ENCODE measurements at regions not wholly inside any gene's neighbourhood (a gene's known extent, or its start where the extent isn't known, plus 50 kb on each side); places are given as distances from the start of the nearest gene placed in this dataset.
A peak's percentile ranks its signal among the peaks of the same experiment; 100 is the strongest.
"Not testable (repeated sequence)": the region's sequence is repeated elsewhere in the genome, so short reads cannot be mapped to it uniquely, and the experiment has no call there.

DNA sequence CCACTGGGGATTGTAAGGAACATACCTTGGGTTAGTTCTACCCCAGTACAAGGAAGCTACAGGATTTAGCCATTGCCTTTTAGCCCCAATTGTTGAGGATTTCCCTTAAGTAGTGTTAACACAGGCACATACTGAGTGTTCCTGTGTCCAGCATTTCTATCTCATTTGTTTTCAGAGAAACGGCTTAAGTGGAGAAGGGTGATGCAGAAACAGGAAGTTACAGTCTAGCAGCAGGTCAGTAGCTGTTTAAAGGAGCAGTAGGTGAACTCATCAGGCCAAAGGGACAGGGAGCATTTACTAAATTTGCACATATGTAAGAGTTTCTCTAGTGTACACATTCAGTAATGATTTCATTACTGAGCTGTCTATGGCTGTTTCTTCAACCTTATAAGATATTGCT, 644.2 kb upstream of the GJE1 start:
- no peak for DNase-seq

DNA sequence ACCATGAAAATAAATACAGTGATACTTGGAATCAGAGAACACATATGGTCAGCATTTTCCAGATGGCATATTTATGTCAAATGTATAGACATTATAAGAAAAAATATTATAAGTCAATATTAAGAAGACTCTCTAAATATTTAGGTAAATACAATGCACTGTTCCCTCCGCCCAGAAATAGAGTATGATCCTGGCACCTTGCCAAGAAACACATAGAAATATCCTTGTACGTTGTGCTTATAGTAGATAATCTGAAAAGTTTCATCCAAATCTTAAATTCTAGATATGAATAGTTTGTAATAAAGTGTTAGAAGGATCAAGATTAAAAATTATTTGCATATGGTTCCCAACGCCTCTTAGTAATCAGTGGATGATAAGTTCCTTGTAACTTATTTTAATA, 645.8 kb upstream of the GJE1 start:
- DNase-seq: no peak

DNA sequence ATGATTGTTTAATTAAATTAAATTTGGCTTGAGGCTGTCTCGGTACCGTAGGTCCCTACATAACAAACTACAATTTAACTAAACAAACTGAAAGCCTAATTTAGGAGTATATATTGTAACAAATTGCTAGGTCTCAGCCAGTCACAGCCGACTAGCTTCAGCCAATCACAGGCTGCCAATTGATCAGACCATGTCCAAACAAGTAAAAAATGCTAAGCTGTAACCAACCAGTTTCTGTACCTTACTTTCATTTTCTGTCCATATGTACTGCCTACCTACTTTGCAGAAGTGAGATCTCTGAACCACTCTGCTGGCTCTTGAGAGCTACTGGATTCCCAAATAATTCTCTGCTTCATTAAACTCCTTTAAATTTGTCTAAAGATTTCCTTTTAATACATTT, 648.0 kb upstream of the GJE1 start:
- peak; percentile 14 for DNase-seq

DNA sequence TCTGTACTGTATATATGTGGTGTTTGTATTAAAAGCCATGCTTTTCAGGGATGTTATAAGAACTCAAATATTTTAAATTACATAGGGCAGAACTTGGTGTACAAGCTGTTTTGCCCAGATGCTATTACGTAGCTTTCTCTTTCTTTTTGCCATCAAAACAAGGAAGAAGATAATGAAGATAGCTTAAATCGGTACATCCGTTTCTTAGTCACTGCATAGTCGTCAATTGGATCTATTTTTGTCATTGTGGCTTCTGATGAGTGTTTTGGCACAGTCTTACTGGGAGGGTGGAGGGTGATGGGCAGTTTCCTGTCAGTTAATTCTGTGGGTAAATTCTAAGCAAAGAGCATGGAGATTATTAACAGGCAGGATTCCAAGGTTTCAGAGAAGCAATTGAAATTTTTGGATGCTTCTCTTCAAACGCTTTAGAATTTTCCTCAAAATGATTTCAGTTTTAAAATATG, 649.1 kb upstream of the GJE1 start:
- DNase-seq: peak; percentile 99

DNA sequence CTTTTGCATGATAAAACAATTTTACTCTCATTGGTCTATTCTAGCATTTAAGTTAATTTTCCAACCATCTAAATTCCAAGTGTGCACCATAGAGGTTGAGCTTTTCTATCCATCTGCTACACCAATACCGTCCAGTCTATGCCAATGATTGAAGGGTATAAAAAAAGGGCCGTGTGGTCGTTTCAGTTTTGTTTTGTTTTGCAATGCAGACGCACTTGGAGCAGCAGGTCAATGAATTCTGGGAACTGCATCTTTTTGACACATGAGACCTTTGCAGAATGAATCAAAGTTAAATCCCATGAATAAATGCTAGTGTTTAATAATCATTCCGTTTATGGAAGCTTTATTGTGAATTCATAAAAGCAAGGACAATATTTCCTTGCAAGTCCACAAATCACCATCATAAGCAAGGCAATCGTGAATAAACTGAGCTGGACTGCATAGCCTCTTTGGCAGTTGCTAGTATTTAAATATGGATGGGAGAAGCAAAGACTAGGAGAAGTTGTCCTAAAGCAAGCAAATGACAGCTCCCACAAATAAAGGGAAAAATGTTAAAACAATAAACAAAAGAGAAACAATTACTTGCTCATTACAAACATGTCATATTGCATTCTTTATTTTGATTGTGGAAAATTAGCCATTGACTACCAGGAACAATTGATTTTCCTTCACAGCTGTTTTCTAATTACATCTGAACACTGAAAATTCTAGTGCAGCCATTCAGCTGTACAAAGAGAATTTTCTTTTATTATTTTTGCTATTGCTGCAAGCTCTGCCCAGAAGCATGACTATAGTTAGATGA, 649.7 kb upstream of the GJE1 start:
- DNase-seq: no peak

DNA sequence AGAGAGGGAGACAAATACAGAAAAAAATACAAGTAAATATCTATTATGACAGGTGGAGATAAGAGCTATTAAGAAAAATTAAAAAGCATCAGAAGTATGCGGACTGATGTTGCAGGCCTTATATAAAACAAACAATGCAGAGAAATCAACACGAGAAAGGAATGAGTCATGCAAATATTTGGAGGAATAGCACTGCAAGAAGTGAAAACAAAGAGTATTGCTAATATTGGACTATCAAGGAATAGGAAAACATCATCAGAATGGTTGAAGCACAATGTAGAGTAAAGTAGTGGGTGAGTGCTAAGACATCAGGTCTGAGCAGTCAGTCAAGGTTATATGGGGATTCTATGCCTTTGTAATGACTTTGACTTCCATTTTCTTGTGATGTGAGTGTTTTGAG, 657.5 kb upstream of the GJE1 start:
- DNase-seq: no peak

DNA sequence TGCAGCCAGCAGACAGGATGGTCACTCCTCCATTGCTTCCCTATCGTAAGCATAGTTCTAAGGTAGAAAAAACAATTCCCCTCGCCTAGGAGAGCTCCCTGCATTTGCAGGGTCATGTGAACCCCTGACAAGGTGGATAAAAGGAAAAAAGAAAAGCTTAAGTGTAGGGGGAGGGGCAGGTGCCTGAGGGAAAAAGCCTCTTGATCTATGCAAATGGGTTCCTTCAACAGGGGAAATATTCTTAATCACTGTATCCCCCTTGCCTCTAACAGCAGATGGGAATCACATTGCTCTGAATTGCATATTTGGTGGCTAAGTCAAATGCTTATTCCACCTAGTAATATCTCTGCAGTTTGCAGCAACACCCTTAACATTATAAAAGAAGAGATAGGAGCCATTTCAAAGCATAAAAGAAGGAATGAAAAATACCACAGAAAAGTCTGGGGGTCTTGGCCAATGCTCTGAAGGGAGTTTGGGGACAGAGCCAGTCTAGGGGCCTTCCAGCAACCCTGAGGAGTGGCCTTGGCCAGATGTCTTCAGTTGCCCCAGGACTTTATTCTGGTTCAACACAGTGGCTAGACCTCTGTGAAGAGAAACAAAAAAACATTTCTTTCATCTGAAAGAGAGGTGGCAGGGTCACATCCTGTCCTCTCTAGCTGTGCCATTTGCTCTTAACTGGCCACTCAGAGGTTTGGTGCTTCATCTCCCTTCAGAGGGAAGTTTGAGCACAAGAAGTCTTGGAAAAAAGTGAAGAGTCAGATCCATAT, 660.4 kb upstream of the GJE1 start:
- DNase-seq: no peak

DNA sequence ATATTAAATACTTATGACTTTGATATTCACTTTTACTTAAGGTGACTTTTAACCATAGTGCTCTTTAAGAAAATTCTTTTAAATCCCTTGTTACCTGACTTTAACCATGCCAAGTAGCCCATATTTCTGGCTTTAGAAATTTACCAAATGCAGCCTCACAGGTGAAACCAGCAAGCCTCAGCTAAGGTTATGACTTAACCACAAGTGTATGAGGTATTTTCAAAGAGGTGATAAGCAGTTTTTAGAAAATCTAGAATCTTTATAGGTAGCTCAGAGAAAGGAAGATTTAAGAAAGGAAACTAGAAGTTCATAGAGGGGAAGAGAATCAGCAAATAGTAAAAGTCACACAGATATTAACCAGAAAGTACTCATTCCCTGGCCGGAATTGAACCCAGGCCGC, 661.9 kb upstream of the GJE1 start:
- no peak for DNase-seq

DNA sequence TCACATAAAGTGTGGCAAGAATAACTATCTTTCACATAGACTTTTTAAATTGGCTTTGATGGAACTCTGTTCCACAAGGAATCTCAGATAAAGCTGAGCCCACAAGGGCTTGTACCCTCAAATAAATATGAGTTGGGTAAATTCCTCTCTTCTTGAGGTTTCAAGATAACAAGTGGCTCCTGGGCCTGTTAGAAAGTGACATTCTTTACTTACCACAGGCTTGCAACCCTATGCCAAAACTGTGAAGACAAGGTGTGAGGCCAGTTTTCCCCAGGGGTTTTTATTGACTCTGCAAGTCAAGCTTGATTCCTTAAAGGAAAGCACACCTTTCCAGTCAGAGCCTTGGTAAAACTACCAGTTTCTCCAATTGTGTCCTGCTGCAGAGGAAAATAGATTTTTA, 664.8 kb upstream of the GJE1 start:
- peak; percentile 71 for DNase-seq

DNA sequence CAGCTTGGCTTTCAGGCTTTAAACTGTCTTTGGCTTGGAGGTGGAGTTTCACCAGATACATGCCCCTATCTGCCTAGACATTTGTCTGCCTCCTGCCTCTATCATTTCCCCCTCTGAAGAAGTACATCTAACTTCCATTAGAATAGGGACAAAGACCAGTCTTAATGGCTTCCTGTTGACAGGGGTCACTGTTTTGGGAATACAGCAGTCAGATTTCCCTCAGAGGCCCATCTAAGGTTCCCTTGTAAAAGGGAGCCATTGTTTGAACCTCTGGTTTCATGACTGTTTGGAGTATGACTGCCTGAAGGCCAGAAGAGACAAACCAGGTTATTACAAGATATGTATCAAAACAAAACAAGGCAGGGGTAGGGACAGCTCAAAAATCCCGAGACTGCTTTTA, 665.7 kb upstream of the GJE1 start:
- DNase-seq: no peak

DNA sequence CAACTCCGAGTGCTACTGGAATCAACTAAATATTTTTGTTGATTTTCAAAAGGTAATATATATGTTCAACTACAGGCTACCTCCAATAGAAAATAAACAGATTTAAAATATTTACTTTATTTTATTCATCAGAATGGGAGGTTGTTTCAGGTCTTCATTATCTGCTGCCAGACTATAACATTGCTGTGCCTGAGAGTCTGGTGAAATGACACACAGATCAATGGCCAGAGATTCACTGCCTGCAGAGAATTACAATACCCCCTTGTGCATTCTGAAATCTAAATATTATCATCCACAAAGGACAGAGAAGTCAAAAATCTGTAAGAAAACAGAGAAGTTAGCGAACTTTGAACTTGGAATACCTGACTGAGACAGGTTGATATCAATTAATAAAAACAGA, 667.8 kb upstream of the GJE1 start:
- no peak for DNase-seq

DNA sequence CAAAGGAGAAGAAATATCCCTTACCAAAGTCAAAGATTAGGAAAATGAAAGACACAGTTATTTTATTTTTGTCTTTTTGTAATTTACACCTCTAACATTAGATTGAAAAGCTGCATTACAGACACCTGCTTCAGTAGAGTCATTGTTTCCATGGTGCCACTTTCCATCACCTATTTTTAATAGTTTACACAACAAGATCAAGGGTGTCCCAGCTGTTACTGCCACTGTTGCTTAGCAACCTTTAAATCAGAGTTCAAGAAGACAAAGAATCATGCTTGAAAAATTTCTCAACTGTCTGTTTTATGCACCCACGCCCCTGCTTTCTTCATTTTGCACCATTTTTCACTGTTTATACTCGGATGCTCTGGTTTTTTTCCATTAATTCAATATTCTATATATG, 668.2 kb upstream of the GJE1 start:
- DNase-seq: peak; percentile 49

DNA sequence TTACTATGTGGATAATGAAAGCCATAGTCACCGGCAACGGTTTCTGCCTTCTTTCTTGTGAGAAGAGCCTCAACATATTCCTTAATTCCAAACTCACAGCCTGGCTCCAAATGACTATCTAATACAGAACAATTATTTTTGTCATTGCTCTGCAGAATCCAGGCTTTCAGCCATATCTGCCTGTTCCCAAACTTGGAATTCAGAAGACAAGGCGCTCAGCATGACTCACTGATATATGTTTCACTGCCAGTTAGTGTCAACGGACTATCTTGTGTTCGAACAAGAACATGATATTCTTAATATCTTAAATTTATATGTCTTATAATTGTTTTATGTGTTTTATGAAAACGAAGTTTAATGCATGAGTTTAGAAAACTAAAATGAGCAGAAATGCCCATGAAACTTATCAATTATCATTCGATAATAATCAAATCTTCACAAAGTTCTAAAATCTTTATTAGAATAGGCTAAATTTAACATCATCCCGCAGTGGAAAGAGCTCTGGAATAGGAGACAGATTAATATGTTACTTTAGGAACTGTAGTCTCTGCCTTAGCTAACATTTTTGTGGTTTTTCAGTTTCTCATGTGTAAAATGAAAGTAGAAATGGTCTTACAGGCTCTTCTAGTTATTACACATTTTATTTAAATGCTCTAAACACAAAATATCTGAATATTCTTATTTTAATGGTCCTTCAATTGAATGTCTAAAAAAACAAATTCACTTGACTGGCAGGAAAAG, 669.3 kb upstream of the GJE1 start:
- DNase-seq: peak; percentile 63

DNA sequence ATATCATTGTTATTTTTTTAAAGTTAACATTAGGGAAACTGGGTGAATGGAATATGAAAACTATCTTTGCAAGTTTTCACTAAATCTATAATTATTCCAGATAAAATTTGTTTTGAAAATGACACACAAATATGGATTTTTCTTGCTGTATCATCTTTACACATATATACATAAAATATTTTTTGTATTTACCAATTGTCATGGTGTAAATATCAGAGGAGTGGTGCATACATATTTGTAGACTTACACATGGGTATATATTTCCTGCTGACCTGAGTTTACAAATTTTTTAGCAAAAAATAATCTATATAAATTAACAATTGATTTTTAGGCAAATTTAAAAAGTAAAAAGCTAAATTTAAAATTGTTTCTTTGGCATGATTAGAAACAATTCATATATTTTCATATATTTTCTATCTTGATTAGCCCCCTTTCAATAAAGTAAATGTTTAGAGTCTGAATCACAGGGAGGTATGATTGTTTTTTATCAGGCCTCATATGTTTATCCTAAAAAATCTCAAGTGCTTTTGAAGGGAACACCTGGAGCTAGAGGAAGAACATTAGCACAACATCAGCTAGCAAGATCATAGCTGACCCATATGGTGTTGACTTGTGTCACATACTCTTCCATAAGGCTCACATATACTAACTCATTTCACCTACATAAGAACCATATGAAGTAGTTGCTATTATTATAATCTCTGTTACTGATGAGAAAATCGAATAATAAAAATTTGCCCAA, 671.8 kb upstream of the GJE1 start:
- DNase-seq: no peak

DNA sequence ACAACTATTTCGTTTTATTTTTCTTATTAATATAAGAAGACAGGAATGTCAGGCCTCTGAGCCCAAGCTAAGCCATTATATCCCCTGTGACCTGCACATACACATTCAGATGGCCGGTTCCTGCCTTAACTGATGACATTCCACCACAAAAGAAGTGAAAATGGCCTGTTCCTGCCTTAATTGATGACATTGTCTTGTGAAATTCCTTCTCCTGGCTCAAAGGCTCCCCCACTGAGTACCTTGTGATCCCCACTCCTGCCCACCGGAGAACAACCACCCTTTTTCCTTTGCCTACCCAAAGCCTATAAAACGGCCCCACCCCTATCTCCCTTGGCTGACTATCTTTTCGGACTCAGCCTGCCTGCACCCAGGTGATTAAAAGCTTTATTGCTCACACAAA, 672.5 kb upstream of the GJE1 start:
- DNase-seq: not testable (repeated sequence)

DNA sequence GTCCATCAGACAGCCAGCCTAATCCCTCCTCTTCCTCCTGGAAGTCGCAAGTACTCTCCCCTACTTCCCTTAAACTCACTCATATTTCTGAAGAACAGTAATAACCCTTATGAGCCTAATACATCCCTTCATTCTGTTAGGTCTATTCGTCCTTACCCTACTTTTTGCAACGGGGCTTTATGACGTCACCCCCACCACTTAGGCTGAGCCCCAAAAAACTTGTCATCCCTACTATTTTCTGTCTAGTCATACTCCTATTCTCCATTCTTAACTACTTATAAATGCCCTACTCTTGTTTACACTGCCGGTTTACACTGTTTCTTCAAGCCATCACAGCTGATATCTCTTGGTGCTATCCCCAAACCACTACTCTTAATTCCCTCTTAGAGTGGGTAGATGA, 674.7 kb upstream of the GJE1 start:
- not testable (repeated sequence) for DNase-seq

DNA sequence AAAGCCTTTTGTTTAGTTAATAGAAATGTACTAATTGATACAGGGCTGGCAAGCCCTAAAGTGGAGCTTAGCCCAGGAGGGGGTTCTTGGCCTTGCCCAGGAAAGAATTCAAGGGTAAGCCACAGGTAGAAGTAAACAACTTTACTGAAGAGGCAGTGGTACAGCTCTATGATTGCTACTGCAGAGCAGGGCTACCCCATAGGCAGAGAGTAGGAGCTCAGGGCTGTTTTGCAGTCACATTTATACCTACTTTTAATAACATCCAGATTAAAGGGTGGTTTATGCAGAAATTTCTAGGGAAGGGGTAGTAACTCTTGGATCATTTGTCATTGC, 680.4 kb upstream of the GJE1 start:
- no peak for DNase-seq

DNA sequence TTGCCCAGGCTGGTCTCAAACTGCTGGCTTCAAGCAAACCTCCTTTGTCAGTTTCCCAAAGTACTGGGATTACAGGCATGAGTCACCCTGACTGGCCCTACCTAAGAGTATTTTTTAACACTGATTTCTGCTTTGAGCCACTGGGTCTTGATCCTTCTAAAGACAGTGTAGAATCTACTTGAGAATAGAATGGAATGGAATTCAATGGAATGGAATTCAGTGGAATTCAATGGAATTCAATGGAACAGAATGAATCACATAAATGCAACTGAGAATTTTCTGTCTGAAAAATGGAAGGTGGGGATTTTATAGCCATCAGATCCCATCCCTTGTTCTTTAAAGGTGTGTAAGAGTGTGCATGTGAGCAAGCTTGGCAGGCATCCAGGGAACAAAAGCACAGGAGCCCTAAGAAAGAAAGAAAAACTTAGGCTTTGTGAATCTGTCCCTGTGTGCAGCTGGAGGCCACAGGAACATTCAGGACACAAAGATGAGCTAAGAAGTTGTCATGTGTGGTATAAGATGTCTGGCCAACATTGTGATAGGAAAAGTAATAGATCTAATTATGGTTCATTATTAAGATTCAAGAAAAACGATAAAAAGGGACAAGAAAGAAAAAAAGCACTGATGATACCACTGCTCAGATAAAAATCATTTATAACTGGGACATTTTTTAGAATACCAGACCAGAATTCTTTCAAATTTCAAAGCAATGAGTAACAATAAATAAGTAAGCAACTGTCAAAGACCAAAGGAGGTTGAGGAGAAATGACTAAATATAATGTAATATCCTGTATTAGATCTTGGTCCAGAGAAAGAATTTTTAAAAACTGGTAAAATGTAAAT, 681.0 kb upstream of the GJE1 start:
- DNase-seq: peak; percentile 91

DNA sequence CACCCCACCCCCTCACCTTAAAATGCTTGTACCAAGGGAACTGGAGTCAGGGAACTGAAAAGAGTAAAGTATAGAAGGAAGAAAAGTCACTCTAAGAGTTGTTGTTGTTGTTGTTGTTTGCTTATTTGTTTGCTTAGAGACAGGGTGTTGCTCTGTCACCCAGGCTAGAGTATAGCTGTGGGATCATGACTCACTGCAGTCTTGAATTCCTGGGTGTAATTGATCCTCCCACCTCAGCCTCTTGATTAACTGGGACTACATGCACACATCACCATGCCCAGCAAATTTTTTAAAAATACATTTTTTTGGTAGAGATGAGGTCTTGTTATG, 681.6 kb upstream of the GJE1 start:
- no peak for DNase-seq

DNA sequence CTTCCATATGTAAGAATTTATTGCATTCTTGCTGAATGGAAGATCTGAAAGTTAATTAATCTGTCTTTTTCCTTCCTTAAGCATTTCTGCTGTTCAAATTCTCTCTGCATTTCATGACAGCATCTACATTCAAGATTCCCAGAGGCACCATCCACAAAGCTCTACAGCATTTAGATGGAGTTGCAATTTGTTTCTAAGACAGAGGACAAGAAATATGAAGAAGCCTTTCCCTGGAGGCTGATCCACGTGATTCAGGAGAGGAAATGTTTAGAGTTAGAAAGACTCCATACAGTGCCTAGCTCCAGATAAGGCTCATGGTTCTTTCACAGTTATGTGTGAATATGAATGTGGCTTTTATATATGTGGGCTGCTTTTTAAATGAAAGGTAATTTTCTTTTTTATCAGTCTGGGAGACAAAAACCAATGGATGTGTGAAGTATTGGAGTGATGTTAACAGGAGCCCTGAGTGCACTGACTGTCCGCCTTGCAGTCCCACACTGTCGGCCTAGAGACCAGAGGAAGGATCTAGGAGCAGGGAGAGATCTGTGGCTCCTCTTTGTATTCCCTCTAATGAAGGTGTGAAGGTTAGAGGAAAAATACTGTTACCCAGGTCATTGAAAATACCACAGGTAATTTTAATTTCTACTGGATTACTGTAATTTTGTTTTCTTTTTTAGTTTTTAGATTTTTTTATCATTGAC, 686.6 kb upstream of the GJE1 start:
- DNase-seq: no peak

DNA sequence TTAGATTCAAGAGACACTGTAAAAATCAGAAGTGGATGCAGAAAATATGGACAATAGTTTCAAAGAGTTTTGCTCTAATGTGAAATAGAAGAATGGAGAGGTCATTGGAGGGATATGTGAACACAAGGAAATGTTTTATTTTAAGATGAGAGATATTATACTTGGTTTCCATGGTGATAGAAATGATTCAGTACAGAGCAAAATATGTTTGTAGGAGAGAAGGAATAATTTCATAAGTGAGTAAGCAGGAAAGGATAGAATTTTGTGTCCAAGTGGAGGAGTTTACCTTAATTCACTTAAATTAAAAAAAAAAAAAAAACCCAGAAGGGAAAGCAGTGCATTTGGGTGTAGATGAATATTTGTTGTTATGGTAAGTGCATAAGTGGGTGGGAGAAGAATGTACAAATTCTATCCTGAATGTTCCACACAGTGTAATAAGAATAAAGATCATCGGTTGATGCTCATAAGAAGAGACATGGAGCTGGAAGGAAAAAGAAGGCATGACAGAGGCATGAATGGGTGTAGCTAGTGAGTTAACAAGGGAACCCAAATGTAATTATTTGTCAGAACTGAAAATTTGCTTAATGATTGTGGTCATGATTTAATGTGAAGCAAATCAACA, 688.9 kb upstream of the GJE1 start:
- peak; percentile 21 for DNase-seq

Data from fibroblast of skin of right biceps (primary cell).